ENCODE measurements at regions not wholly inside any gene's neighbourhood (a gene's known extent, or its start where the extent isn't known, plus 50 kb on each side); places are given as distances from the start of the nearest gene placed in this dataset.

DNA sequence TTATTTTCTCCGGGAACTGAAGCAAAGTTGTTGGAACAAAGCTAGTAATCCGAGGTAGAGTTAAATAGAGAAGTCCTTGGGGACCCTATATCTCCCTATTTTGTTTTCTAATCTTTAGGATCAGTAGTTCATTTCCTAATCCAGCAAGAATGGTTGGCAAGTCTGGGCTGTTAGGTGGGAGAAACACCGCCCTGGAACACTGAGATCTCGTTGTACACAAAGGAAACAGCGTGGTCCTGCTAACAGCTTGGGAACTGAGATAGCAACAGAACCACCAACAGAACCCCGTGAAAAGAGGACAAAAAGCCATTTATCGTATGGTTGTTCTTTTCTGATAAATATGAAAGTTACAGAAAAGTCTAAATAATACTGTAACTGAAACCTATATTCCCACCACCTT is 121.9 kb upstream of the CDC42BPA start:
- no peak for DNase-seq (ENCODE audit: low read depth)
- H3K4me3 ChIP-seq (ENCODE audit: low read depth, low read length) = no peak overlapping the region
- TF ChIP-seq, protein P1, sequence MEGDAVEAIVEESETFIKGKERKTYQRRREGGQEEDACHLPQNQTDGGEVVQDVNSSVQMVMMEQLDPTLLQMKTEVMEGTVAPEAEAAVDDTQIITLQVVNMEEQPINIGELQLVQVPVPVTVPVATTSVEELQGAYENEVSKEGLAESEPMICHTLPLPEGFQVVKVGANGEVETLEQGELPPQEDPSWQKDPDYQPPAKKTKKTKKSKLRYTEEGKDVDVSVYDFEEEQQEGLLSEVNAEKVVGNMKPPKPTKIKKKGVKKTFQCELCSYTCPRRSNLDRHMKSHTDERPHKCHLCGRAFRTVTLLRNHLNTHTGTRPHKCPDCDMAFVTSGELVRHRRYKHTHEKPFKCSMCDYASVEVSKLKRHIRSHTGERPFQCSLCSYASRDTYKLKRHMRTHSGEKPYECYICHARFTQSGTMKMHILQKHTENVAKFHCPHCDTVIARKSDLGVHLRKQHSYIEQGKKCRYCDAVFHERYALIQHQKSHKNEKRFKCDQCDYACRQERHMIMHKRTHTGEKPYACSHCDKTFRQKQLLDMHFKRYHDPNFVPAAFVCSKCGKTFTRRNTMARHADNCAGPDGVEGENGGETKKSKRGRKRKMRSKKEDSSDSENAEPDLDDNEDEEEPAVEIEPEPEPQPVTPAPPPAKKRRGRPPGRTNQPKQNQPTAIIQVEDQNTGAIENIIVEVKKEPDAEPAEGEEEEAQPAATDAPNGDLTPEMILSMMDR (IDR thresholded peaks at IDR 0.05; ENCODE audit: insufficient read depth, low read depth, low read length) = no peak

DNA sequence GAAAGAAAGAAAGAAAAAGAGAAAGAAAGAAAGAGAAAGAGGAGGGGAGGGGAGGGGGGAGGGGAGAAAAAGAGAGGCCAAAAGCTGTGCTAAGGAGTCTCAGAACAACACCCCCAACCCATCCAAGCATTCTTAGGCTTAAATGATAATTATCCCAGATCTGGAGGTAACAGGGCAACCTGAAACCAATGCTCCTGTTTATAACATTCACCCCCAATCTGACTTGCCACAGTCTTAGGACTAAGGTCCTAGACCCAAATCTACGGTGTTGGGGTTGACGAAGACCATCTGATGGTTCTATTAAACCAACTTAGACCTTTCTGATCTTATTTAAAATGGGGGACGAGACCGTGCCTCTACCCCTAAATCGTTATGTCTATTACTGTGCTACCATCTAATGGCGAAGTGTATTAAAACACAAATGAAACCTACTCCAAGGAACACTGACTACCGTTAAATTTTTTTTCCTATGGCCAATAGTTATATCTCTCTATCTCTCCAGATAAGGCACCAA is 119.3 kb upstream of the CDC42BPA start:
- TF ChIP-seq, protein P1 (IDR thresholded peaks at IDR 0.05; ENCODE audit: insufficient read depth, low read depth, low read length) = peak; percentile 40
- H3K4me3 ChIP-seq (ENCODE audit: low read depth, low read length) = peak overlapping the region; percentile 50
- peak; percentile 70 for DNase-seq (ENCODE audit: low read depth)

DNA sequence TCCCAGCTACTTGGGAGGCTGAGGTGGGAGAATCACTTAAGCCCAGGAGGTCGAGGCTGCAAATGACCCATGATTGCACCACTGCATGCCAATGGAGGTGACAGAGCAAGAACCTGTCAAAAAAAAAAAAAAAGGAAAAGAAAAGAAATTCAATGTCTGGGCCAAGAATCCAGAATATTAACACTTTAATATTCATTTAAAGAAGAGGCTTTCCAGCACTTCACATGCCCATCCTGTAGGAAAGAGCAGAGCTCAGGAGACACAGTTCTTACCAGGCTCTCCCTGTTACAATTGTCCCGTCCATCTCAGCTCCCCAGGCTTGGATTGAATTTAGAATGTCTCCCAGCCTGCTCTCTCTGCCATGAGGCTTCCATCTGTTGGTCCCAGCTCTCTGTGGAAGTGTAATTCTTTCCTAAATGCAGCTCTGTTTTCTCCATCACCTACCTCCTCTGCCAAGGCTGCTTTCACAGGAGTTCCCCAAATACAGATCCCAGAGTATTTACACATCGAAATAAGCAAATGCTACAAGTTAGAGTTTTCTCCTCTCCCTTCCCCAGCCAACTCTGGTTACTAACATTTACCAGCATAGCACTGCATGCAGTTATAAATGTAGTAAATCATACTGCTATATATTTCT is 116.6 kb upstream of the CDC42BPA start:
- TF ChIP-seq, protein P1 (IDR thresholded peaks at IDR 0.05; ENCODE audit: insufficient read depth, low read depth, low read length) = no peak
- no peak overlapping the region for H3K4me3 ChIP-seq (ENCODE audit: low read depth, low read length)
- no peak for DNase-seq (ENCODE audit: low read depth)

DNA sequence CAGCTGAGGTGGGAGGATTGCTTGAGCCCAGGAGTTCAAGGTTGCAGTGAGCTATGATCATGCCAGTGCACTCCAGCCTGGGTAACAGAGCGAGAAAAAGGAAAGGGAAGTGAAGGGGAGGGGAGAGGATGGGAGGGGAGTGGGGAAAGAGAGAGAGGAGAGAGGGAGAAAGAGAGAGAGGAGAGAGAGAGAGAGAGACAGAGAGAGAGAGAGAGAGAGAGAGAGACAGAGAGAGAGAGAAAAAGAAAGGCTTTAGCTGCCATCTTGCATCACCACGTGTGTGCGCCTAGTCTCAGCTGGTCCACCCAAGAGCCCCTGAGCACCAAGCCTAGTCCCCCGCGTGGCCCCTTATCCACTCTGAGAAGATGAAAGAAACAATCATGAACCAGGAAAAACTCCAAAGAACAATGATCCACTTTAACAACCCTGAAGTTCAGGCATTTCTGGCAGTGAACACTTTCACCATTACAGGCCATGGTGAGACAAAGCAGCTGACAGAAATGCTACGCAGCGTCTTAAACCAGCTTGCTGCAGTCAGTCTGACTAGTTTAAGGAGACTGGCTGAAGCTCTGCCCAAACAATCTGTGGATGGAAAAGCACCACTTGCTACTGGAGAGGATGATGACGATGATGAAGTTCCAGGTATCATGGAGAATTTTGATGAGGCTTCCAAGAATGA is 115.5 kb upstream of the CDC42BPA start:
- TF ChIP-seq, protein P1 (IDR thresholded peaks at IDR 0.05; ENCODE audit: insufficient read depth, low read depth, low read length) = no peak
- no peak overlapping the region for H3K4me3 ChIP-seq (ENCODE audit: low read depth, low read length)
- no peak for DNase-seq (ENCODE audit: low read depth)

DNA sequence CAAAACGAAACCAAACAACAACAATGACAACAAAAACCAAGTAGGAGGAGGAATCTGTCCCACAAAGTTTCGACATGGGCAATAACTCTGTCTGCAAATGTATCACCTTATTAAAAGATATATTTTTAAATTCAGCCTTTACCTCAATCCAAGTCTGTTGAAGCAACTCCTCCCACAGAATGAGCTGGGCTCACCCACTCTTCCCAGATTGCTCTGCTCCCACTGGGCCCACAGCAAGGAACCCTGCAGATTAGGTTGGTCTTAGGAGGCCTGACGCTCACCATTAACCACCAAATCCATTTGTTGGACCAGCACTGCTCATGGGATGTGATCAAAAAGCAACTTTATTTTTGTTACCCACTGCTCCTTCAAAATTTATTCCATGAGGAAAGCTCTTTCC is 114.7 kb upstream of the CDC42BPA start:
- TF ChIP-seq, protein P1 (IDR thresholded peaks at IDR 0.05; ENCODE audit: insufficient read depth, low read depth, low read length) = no peak
- no peak for DNase-seq (ENCODE audit: low read depth)
- no peak overlapping the region for H3K4me3 ChIP-seq (ENCODE audit: low read depth, low read length)

DNA sequence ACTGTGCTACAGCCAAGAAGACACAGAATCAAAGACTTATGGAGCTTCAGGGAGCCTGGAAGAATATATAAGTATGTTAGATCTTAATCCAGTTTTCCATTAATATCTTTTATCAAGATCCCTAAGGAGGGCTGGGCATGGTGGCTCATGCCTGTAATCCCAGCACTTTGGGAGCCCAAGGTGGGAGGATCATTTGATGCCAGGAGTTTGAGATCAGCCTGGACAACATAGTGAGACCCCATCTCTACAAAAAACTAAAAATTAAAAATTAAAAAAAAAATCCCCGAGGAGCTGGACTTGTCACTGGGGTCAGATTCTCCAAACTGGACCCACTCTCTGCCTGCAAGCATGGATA is 113.9 kb upstream of the CDC42BPA start:
- TF ChIP-seq, protein P1 (IDR thresholded peaks at IDR 0.05; ENCODE audit: insufficient read depth, low read depth, low read length) = no peak
- no peak for DNase-seq (ENCODE audit: low read depth)
- no peak overlapping the region for H3K4me3 ChIP-seq (ENCODE audit: low read depth, low read length)
